Transverse colon (tissue), 4 donors: ENCODE measurements at regions not wholly inside any gene's neighbourhood (a gene's known extent, or its start where the extent isn't known, plus 50 kb on each side); places are given as distances from the start of the nearest gene placed in this dataset.

Experiments
- DNase-seq: peaks from one replicate; pipeline ENCODE4 v3.0.0-alpha.2; 2019
- H3K27ac ChIP-seq, 4 donors: fragments of 200-600 bp; sonication (generic); 2 replicates each; pipeline ENCODE4 v1.5.1; 2016 to 2018; ENCODE audit warnings: inconsistent platforms in 4 of 4
- H3K27me3 ChIP-seq: fragments of 200-600 bp; sonication (generic); 2 replicates; pipeline ENCODE4 v1.5.1; 2017; ENCODE audit warnings: inconsistent platforms
- H3K36me3 ChIP-seq, 4 donors: fragments of 200-600 bp; sonication (generic); 2 replicates each; pipeline ENCODE4 v1.5.1; 2017 to 2019; ENCODE audit warnings: inconsistent platforms in 4 of 4
- H3K4me1 ChIP-seq, 4 donors: fragments of 200-600 bp; sonication (generic); 2 replicates each; pipeline ENCODE4 v1.5.1; 2017 to 2020; ENCODE audit warnings: inconsistent platforms in 4 of 4
- H3K4me3 ChIP-seq, 4 donors: fragments of 200-600 bp; sonication (generic); 1 replicate in 1 of 4; 2 replicates in 3 of 4; pipeline versions ENCODE4 v1.5.1 to v1.6.1; 2017 to 2019; ENCODE audit warnings: inconsistent platforms in 4 of 4
- H3K9me3 ChIP-seq, 2 donors: fragments of 200-600 bp; sonication (generic); 2 replicates each; pipeline ENCODE4 v1.5.1; 2017 to 2019; ENCODE audit warnings: inconsistent platforms in 2 of 2
- CTCF ChIP-seq, 5 experiments: fragments of 200-600 bp in 3 of 5; fragments of 450-650 bp in 2 of 5; sonication (generic) in 3 of 5; IDR thresholded peaks; 1 replicate in 2 of 5; 2 replicates in 3 of 5; pipeline ENCODE4 v1.5.1; 2016 to 2017; ENCODE audit warnings: antibody characterized with exemption in 5 of 5, inconsistent platforms in 3 of 5, mild to moderate bottlenecking in 2 of 5, moderate library complexity in 1 of 5
- EP300 ChIP-seq: sonication (generic); formaldehyde crosslinking; IDR thresholded peaks from one replicate; pipeline ENCODE4 v1.6.1; 2017; ENCODE audit warnings: antibody characterized with exemption, low read depth
- POLR2A ChIP-seq: fragments of 450-650 bp; IDR thresholded peaks from one replicate; pipeline ENCODE4 v1.6.1; 2016; ENCODE audit warnings: antibody characterized with exemption, mild to moderate bottlenecking, moderate library complexity
- POLR2AphosphoS5 ChIP-seq, 3 donors: sonication (generic); formaldehyde crosslinking; IDR thresholded peaks; one replicate each; pipeline ENCODE4 v1.6.1; 2016; ENCODE audit warnings: antibody characterized with exemption in 3 of 3
- WGBS, 2 donors: methylation state at CpG; one replicate each; pipeline ENCODE4 v1.1.5; 2018; ENCODE audit warnings: low coverage in 1 of 2; 5-methylcytosine and 5-hydroxymethylcytosine counted together
- in situ Hi-C, 4 donors: fragments of 200-750 bp; cut with MboI; loops; one replicate each; pipeline versions ENCODE4 v1.15.0 to v1.15.1; 2017; ENCODE audit warnings: low sequenced_read_pairs in 3 of 4, low pct_ligation_motif_present in 1 of 4, low pct_unique_long_range_greater_than_20kb in 1 of 4
- intact Hi-C: fragments of 100-400 bp; cut with DNase I; formaldehyde crosslinking; loops from one replicate; pipeline ENCODE4 v1.15.1; 2023; ENCODE audit warnings: low total_unique reads

- no peaks in the 10 kb centered on the region for H3K36me3 ChIP-seq
- in situ Hi-C loops: no loop called here
- no peak overlapping the region for H3K27ac ChIP-seq
- no peaks in the 10 kb centered on the region for H3K27me3 ChIP-seq
- intact Hi-C loops: no loop called here
- TF ChIP-seq EP300 (no peak), POLR2A (no peak), CTCF (IDR thresholded peaks at IDR 0.05) (no peak), POLR2AphosphoS5 (IDR thresholded peaks at IDR 0.05) (no peak)
- H3K4me3 ChIP-seq: no peak overlapping the region
- WGBS, 2 donors: 57% methylated on average over 1 of the region's 1 CpG; no CpG with 5 or more reads in 1 of the 2 donors
- no peaks in the 10 kb centered on the region for H3K4me1 ChIP-seq
- DNase-seq: no peak
- H3K9me3 ChIP-seq: no peaks in the 10 kb centered on the region
These were observed 1343.9 kb downstream of the SUCLG1 start for GRCh38 chr2:83115155-83115554.

- in situ Hi-C loops: no loop called here
- H3K4me3 ChIP-seq: no peak overlapping the region
- no peak overlapping the region for H3K27ac ChIP-seq
- H3K27me3 ChIP-seq: no peaks in the 10 kb centered on the region
- no peaks in the 10 kb centered on the region for H3K9me3 ChIP-seq
- intact Hi-C loops: no loop called here
- TF ChIP-seq POLR2A (no peak), POLR2AphosphoS5 (IDR thresholded peaks at IDR 0.05) (no peak), EP300 (no peak)
- no peaks in the 10 kb centered on the region for H3K4me1 ChIP-seq
- no peaks in the 10 kb centered on the region for H3K36me3 ChIP-seq
- 84 to 91% methylated on average over 3 of the region's 3 CpGs for WGBS, 2 donors
- DNase-seq: no peak
These were observed 1345.1 kb downstream of the SUCLG1 start for GRCh38 chr2:83113953-83114352.

GRCh38 chr2:83112858-83113257 is 1346.2 kb downstream of the SUCLG1 start:
- no peak for DNase-seq
- Histone ChIP-seq H3K4me3 (no peak overlapping the region), H3K4me1 (no peaks in the 10 kb centered on the region), H3K27me3 (no peaks in the 10 kb centered on the region), H3K27ac (no peak overlapping the region), H3K36me3 (no peaks in the 10 kb centered on the region), H3K9me3 (no peaks in the 10 kb centered on the region)
- 74 to 82% methylated on average over 2 of the region's 2 CpGs for WGBS, 2 donors
- in situ Hi-C loops: no loop called here
- TF ChIP-seq POLR2AphosphoS5 (IDR thresholded peaks at IDR 0.05): no peak
- no peak for TF ChIP-seq POLR2A
- TF ChIP-seq CTCF (IDR thresholded peaks at IDR 0.05): no peak
- no peak for TF ChIP-seq EP300
- intact Hi-C loops: no loop called here

- intact Hi-C loops (no loop called here), in situ Hi-C loops (no loop called here)
- Histone ChIP-seq H3K4me1 (no peaks in the 10 kb centered on the region), H3K4me3 (no peak overlapping the region), H3K36me3 (no peaks in the 10 kb centered on the region), H3K9me3 (no peaks in the 10 kb centered on the region), H3K27ac (no peak overlapping the region), H3K27me3 (no peaks in the 10 kb centered on the region)
- DNase-seq: no peak
- TF ChIP-seq POLR2AphosphoS5 (IDR thresholded peaks at IDR 0.05): no peak
- no peak for TF ChIP-seq CTCF (IDR thresholded peaks at IDR 0.05)
- TF ChIP-seq POLR2A: no peak
- TF ChIP-seq EP300: no peak
- 50 to 73% methylated on average over 1 of the region's 1 CpG for WGBS, 2 donors
These were observed 1349.8 kb downstream of the SUCLG1 start for GRCh38 chr2:83109284-83109683.

GRCh38 chr2:83106853-83107252 is 1352.2 kb downstream of the SUCLG1 start:
- no peaks in the 10 kb centered on the region for H3K4me1 ChIP-seq
- no peak overlapping the region for H3K4me3 ChIP-seq
- no peaks in the 10 kb centered on the region for H3K27me3 ChIP-seq
- DNase-seq: no peak
- in situ Hi-C loops (no loop called here), intact Hi-C loops (no loop called here)
- no peaks in the 10 kb centered on the region for H3K9me3 ChIP-seq
- H3K27ac ChIP-seq: no peak overlapping the region
- no peak for TF ChIP-seq EP300
- no peaks in the 10 kb centered on the region for H3K36me3 ChIP-seq
